Breast epithelium (tissue), 3 donors: ENCODE measurements at regions not wholly inside any gene's neighbourhood (a gene's known extent, or its start where the extent isn't known, plus 50 kb on each side); places are given as distances from the start of the nearest gene placed in this dataset.

Experiments
- POLR2A ChIP-seq: fragments of 450-650 bp; IDR thresholded peaks from one replicate; pipeline ENCODE4 v1.6.1; 2016; ENCODE audit warnings: antibody characterized with exemption, mild to moderate bottlenecking, moderate library complexity
- TF ChIP-seq, protein P1 (sequence below), 3 donors: fragments of 450-650 bp; IDR thresholded peaks; one replicate each; pipeline ENCODE4 v1.5.1; 2016 to 2017; ENCODE audit warnings: antibody characterized with exemption in 3 of 3, mild to moderate bottlenecking in 3 of 3, moderate library complexity in 3 of 3

DNA sequence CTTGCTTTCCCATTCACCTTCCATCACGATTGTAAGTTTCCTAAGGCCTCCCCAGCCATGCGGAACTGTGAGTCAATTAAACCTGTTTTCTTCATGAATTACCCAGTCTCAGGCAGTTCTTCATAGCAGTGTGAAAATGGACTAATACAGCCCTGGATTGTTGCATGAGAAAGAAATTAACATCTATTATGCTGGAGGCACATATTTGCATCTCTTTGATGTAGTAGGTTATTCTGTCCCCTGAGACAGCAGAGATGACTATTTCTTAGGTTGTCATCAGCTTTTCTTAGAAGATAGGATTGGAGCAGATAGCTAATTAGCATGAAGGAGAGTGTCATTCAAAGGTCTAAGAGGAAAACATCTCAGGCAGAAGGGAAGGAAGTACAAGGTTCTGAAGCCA is 166.2 kb downstream of the OMA1 start:
- TF ChIP-seq, protein P1, sequence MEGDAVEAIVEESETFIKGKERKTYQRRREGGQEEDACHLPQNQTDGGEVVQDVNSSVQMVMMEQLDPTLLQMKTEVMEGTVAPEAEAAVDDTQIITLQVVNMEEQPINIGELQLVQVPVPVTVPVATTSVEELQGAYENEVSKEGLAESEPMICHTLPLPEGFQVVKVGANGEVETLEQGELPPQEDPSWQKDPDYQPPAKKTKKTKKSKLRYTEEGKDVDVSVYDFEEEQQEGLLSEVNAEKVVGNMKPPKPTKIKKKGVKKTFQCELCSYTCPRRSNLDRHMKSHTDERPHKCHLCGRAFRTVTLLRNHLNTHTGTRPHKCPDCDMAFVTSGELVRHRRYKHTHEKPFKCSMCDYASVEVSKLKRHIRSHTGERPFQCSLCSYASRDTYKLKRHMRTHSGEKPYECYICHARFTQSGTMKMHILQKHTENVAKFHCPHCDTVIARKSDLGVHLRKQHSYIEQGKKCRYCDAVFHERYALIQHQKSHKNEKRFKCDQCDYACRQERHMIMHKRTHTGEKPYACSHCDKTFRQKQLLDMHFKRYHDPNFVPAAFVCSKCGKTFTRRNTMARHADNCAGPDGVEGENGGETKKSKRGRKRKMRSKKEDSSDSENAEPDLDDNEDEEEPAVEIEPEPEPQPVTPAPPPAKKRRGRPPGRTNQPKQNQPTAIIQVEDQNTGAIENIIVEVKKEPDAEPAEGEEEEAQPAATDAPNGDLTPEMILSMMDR (IDR thresholded peaks at IDR 0.05) = no peak
- no peak for TF ChIP-seq POLR2A
